HepG2 (cell line): ENCODE measurements at regions not wholly inside any gene's neighbourhood (a gene's known extent, or its start where the extent isn't known, plus 50 kb on each side); places are given as distances from the start of the nearest gene placed in this dataset.
A peak's percentile ranks its signal among the peaks of the same experiment; 100 is the strongest.

ENCODE experiments used
- ATAC-seq: fragments of 200-7000 bp; cut with Tn5 transposase; 3 replicates; pipeline ENCODE4 v1.9.1; 2020; ENCODE audit warnings: mild to moderate bottlenecking, moderate library complexity
- BruUV-seq: library from RNA; stranded (reverse); fragments of 400-500 nt; replicated peaks from 2 replicates; lab custom pipeline; 2021; lab: Mats Ljungman, UMichigan
- CTCF ChIA-PET: fragments of 300-600 bp; formaldehyde crosslinking; extraction: SDS; loops from one replicate; lab custom pipeline; 2021; ENCODE audit warnings: low total read pairs, inconsistent platforms, low intra/inter-chr PET ratio; lab: Yijun Ruan, JAX
- POLR2A ChIA-PET: fragments of 350-600 bp; sonication (Branson Sonifier 250); formaldehyde crosslinking; loops from one replicate; lab custom pipeline; 2020; ENCODE audit warnings: antibody characterized with exemption, inconsistent platforms; lab: Yijun Ruan, JAX
- DNase-seq: peaks from one replicate; pipeline ENCODE4 v3.0.0-alpha.2; 2015; ENCODE audit warnings: low spot score
- FAIRE-seq: peaks from 3 replicates; lab custom pipeline; 2011; peaks lifted over from hg19 to GRCh38; lab: Jason Lieb, UNC
- H2AFZ ChIP-seq: one replicate; pipeline ENCODE4 v1.6.1; 2011; ENCODE audit warnings: low read length, inconsistent platforms
- H3K27ac ChIP-seq: fragments of 300-600 bp; 3 replicates; pipeline ENCODE4 v1.8.0; 2011; ENCODE audit warnings: mixed run types, mild to moderate bottlenecking, mixed read lengths, low read length, inconsistent platforms; ENCODE audit not compliant: insufficient read depth; ENCODE audit errors: extremely low read length
- H3K27me3 ChIP-seq, 2 experiments: fragments of 200-600 bp in 1 of 2; 2 replicates in 1 of 2; 3 replicates in 1 of 2; pipeline versions ENCODE4 v1.6.0 to v1.8.0; 2011; ENCODE audit warnings: low read length in 2 of 2, mild to moderate bottlenecking in 2 of 2, moderate library complexity in 2 of 2, inconsistent platforms in 1 of 2; ENCODE audit not compliant: insufficient read depth in 2 of 2, control insufficient read depth in 1 of 2
- H3K36me3 ChIP-seq, 2 experiments: fragments of 200-600 bp in 1 of 2; replicated peaks in 1 of 2; 2 replicates in 1 of 2; 3 replicates in 1 of 2; pipeline versions ENCODE4 v1.5.1 to v1.8.0; 2011; ENCODE audit warnings: low read length in 2 of 2, inconsistent platforms in 1 of 2; ENCODE audit not compliant: insufficient read depth in 2 of 2, control insufficient read depth in 1 of 2
- H3K4me1 ChIP-seq: 2 replicates; pipeline ENCODE4 v1.5.1; 2012; ENCODE audit warnings: low read length, inconsistent platforms; ENCODE audit not compliant: insufficient read depth
- H3K4me2 ChIP-seq: 2 replicates; pipeline ENCODE4 v1.6.0; 2011; ENCODE audit warnings: low read depth, low read length, inconsistent platforms
- H3K4me3 ChIP-seq, 3 experiments: fragments of 200-600 bp in 1 of 3; sonication (generic), shearing (Covaris generic) in 1 of 3; replicated peaks in 1 of 3; 2 replicates each; pipeline ENCODE4 v1.5.1; 2011 to 2016; ENCODE audit warnings: low read length in 3 of 3, inconsistent platforms in 2 of 3, low read depth in 2 of 3, mild to moderate bottlenecking in 2 of 3, control low read depth in 1 of 3, mixed read lengths in 1 of 3; ENCODE audit not compliant: insufficient read depth in 1 of 3
- H3K79me2 ChIP-seq: one replicate; pipeline ENCODE4 v1.6.1; 2011; ENCODE audit warnings: low read length, inconsistent platforms; ENCODE audit not compliant: insufficient read depth
- H3K9ac ChIP-seq: 2 replicates; pipeline ENCODE4 v1.6.0; 2011; ENCODE audit warnings: mild to moderate bottlenecking, low read depth, low read length, inconsistent platforms; ENCODE audit not compliant: insufficient read depth
- H3K9me3 ChIP-seq: 2 replicates; pipeline ENCODE4 v1.5.1; 2012; ENCODE audit warnings: mild to moderate bottlenecking, low read length
- H4K20me1 ChIP-seq: 2 replicates; pipeline ENCODE4 v1.6.0; 2011; ENCODE audit warnings: inconsistent platforms, mild to moderate bottlenecking, low read length, moderate library complexity; ENCODE audit not compliant: insufficient read depth
- CBFB ChIP-seq: sonication (generic); formaldehyde crosslinking; IDR thresholded peaks from 2 replicates; pipeline ENCODE4 v1.4.0; 2020; ENCODE audit warnings: missing genetic modification reagents
- HDAC6 ChIP-seq: fragments of 200-600 bp; sonication (generic); IDR thresholded peaks from 2 replicates; pipeline ENCODE4 v1.7.0; 2017; ENCODE audit warnings: mild to moderate bottlenecking, antibody characterized with exemption, low read length, low read depth
- HNRNPL ChIP-seq: fragments of 200-400 bp; formaldehyde crosslinking; IDR thresholded peaks from 2 replicates; pipeline ENCODE4 v1.6.1; 2017; ENCODE audit warnings: mild to moderate bottlenecking, low read depth, low read length
- KLF9 ChIP-seq: IDR thresholded peaks from 2 replicates; pipeline ENCODE4 v1.6.1; 2016; ENCODE audit warnings: low read depth
- RXRB ChIP-seq: IDR thresholded peaks from 2 replicates; pipeline ENCODE4 v1.6.1; 2016; ENCODE audit warnings: borderline replicate concordance, missing genetic modification reagents, missing compliant biosample characterization
- ZNF530 ChIP-seq: sonication (generic); formaldehyde crosslinking; IDR thresholded peaks from 2 replicates; pipeline ENCODE4 v1.5.0; 2020; ENCODE audit warnings: low read depth, mild to moderate bottlenecking, missing genetic modification reagents
- WGBS: methylation state at CpG from one replicate; pipeline ENCODE4 v1.1.6; 2017; ENCODE audit warnings: low lambda C conversion rate; 5-methylcytosine and 5-hydroxymethylcytosine counted together
- in situ Hi-C: cut with HindIII; loops from 2 replicates; pipeline ENCODE4 v1.10.0; 2017; ENCODE audit warnings: low pct_unique_long_range_greater_than_20kb; ENCODE audit not compliant: extremely low pct_ligation_motif_present
- intact Hi-C: fragments of 100-400 bp; cut with micrococcal nuclease; formaldehyde crosslinking; loops from one replicate; pipeline ENCODE4 v1.10.0; 2022; ENCODE audit not compliant: unreplicated experiment
- TF ChIP-seq, protein P1 (sequence below): sonication (generic); formaldehyde crosslinking; IDR thresholded peaks from 2 replicates; pipeline ENCODE4 v1.4.0; 2020; ENCODE audit warnings: missing genetic modification reagents, borderline replicate concordance
- TF ChIP-seq, protein P2 (sequence below): sonication (generic); formaldehyde crosslinking; IDR thresholded peaks from 2 replicates; pipeline ENCODE4 v1.8.0; 2022; ENCODE audit warnings: mild to moderate bottlenecking, missing genetic modification reagents, moderate library complexity
- TF ChIP-seq, protein P3 (sequence below): sonication (generic); formaldehyde crosslinking; conservative IDR thresholded peaks from 2 replicates; pipeline ENCODE4 v1.8.1; 2023; ENCODE audit warnings: missing genetic modification reagents

DNA sequence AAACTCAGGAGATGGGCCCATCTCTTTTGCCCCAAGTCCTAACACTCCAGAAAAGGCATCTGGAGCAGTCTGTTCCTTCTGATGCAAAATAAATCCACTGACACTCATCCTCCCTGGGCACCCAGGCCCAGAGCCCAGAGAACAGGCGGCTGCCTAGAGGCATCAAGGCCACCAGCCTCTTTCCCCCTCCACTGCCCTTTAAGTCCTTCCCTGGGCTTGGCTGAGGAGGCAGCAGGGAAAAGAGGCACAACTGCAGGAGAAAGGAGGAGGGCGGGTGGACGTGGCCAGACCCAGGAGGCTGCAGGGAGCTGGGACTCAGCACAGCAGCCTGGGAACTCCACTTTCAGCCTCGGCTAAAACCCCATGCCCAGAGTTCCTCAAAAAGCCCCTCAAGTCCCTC, 99.7 kb upstream of the ID2 start (continued):
- TF ChIP-seq, protein P1, sequence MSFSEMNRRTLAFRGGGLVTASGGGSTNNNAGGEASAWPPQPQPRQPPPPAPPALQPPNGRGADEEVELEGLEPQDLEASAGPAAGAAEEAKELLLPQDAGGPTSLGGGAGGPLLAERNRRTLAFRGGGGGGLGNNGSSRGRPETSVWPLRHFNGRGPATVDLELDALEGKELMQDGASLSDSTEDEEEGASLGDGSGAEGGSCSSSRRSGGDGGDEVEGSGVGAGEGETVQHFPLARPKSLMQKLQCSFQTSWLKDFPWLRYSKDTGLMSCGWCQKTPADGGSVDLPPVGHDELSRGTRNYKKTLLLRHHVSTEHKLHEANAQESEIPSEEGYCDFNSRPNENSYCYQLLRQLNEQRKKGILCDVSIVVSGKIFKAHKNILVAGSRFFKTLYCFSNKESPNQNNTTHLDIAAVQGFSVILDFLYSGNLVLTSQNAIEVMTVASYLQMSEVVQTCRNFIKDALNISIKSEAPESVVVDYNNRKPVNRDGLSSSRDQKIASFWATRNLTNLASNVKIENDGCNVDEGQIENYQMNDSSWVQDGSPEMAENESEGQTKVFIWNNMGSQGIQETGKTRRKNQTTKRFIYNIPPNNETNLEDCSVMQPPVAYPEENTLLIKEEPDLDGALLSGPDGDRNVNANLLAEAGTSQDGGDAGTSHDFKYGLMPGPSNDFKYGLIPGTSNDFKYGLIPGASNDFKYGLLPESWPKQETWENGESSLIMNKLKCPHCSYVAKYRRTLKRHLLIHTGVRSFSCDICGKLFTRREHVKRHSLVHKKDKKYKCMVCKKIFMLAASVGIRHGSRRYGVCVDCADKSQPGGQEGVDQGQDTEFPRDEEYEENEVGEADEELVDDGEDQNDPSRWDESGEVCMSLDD (CRISPR knock-in tag), result no peak
- TF ChIP-seq HDAC6 (no peak), ZNF530 (no peak), RXRB (CRISPR knock-in tag) (no peak), CBFB (no peak)
- TF ChIP-seq, protein P2, sequence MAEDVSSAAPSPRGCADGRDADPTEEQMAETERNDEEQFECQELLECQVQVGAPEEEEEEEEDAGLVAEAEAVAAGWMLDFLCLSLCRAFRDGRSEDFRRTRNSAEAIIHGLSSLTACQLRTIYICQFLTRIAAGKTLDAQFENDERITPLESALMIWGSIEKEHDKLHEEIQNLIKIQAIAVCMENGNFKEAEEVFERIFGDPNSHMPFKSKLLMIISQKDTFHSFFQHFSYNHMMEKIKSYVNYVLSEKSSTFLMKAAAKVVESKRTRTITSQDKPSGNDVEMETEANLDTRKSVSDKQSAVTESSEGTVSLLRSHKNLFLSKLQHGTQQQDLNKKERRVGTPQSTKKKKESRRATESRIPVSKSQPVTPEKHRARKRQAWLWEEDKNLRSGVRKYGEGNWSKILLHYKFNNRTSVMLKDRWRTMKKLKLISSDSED (CRISPR knock-in tag), result no peak

DNA sequence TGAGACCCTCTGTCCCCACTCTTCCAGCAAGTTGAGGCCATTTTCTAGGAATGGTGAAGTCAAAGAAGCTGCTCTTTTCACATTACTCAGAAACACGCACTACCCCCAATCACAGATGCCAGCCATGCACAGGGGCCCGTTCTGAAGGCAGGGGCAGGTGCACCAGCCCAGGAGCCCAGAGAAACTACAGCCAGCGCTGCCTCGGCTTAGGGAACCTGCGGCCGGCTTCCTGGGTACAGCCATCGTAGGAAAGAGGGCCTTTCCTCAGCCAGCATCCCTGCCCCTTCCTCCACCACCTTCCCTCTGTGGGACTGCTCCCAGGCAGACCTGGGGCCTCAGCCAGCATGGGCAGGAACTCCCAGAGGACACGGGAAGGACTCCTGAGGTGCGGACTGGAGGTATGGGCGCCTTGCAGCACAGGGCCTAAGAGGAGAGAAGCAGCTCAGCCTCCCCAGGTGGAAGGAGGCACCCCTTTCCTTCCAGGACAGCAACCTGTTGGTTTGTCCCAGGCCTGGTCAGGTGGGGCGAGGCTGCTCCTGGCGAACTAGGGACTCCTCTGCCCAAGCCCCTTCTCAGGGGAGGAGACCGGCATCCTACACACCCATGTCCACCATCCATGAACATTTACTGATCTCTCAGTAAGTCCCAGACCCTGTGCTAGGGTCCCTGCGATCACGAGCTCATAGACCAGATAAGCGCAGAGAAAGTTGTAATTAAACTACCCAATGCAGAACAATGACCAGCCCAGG, 99.0 kb upstream of the ID2 start:
- intact Hi-C loops, result no loop called here
- WGBS, result 73% methylated on average over 16 of the region's 16 CpGs
- Histone ChIP-seq H3K9me3 (no peaks in the 10 kb centered on the region), H3K36me3 (no peaks in the 10 kb centered on the region), H3K79me2 (no peaks in the 10 kb centered on the region), H3K9ac (no peak overlapping the region), H2AFZ (no peak overlapping the region), H4K20me1 (no peaks in the 10 kb centered on the region), H3K4me1 (peaks cover 77% of the 10 kb centered on the region), H3K27me3 (peaks cover 3 to 15% of the 10 kb centered on the region in 2 experiments; a peak in 3 of 5 replicates), H3K4me3 (no peak overlapping the region), H3K4me2 (no peak overlapping the region; the same call in 1 of the 2 replicates), H3K27ac (no peak overlapping the region)
- FAIRE-seq, result no peak
- no TSS peak for BruUV-seq
- ChIA-PET CTCF (no interaction called here), POLR2A (interaction anchor here (0.8 to 2.5 kb wide), 9 partner anchors 9 to 97 kb away, joined by 3 to 37 read pairs (median 4); no protein-coding TSS in a partner anchor)
- in situ Hi-C loops, result no loop called here
- peak; percentile 16 for ATAC-seq
- TF ChIP-seq KLF9 (no peak), HNRNPL (0 out of 2 replicates have a peak, but pooled peaks have one; percentile 4)
- TF ChIP-seq, protein P3, sequence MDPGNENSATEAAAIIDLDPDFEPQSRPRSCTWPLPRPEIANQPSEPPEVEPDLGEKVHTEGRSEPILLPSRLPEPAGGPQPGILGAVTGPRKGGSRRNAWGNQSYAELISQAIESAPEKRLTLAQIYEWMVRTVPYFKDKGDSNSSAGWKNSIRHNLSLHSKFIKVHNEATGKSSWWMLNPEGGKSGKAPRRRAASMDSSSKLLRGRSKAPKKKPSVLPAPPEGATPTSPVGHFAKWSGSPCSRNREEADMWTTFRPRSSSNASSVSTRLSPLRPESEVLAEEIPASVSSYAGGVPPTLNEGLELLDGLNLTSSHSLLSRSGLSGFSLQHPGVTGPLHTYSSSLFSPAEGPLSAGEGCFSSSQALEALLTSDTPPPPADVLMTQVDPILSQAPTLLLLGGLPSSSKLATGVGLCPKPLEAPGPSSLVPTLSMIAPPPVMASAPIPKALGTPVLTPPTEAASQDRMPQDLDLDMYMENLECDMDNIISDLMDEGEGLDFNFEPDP (CRISPR knock-in tag), result 0 out of 2 replicates have a peak, but pooled peaks have one; percentile 33
- DNase-seq, result no peak
